Gastrocnemius medialis (tissue), 4 donors: ENCODE measurements at regions not wholly inside any gene's neighbourhood (a gene's known extent, or its start where the extent isn't known, plus 50 kb on each side); places are given as distances from the start of the nearest gene placed in this dataset.

Source experiments
- ATAC-seq, 2 donors: fragments of 150-250 bp; one replicate each; pipeline ENCODE4 v1.9.1; 2016
- DNase-seq, 2 donors: peaks; one replicate each; pipeline ENCODE4 v3.0.0-alpha.2; 2019
- H3K27ac ChIP-seq, 4 donors: fragments of 200-600 bp; sonication (generic); 1 replicate in 1 of 4; 2 replicates in 3 of 4; pipeline ENCODE4 v1.5.1; 2016 to 2018; ENCODE audit warnings: mild to moderate bottlenecking in 2 of 4, moderate library complexity in 1 of 4
- H3K27me3 ChIP-seq, 3 donors: fragments of 200-600 bp; sonication (generic) in 2 of 3; 1 replicate in 1 of 3; 2 replicates in 2 of 3; pipeline versions ENCODE4 v1.5.1 to v1.6.0; 2016 to 2019; ENCODE audit warnings: mild to moderate bottlenecking in 1 of 3, moderate library complexity in 1 of 3
- H3K36me3 ChIP-seq, 2 donors: fragments of 200-600 bp; sonication (generic) in 1 of 2; one replicate each; pipeline ENCODE4 v1.5.1; 2017 to 2018
- H3K4me1 ChIP-seq, 2 donors: fragments of 200-600 bp; sonication (generic) in 1 of 2; one replicate each; pipeline ENCODE4 v1.5.1; 2016 to 2017; ENCODE audit warnings: mild to moderate bottlenecking in 2 of 2
- H3K4me3 ChIP-seq, 4 donors: fragments of 200-600 bp; sonication (generic) in 3 of 4; 1 replicate in 1 of 4; 2 replicates in 3 of 4; pipeline ENCODE4 v1.5.1; 2016 to 2019; ENCODE audit warnings: mild to moderate bottlenecking in 2 of 4
- H3K9me3 ChIP-seq, 3 donors: fragments of 200-600 bp; sonication (generic) in 2 of 3; 1 replicate in 1 of 3; 2 replicates in 2 of 3; pipeline ENCODE4 v1.5.1; 2016 to 2019
- POLR2A ChIP-seq, 2 donors: fragments of 450-650 bp; IDR thresholded peaks; one replicate each; pipeline ENCODE4 v1.6.1; 2017; ENCODE audit warnings: antibody characterized with exemption in 2 of 2, mild to moderate bottlenecking in 2 of 2, moderate library complexity in 2 of 2
- in situ Hi-C, 4 donors: fragments of 200-750 bp; cut with MboI; loops; one replicate each; pipeline versions ENCODE4 v1.15.0 to v1.8.0; 2017; ENCODE audit warnings: low sequenced_read_pairs in 4 of 4
- intact Hi-C: fragments of 100-400 bp; cut with DNase I; formaldehyde crosslinking; loops from one replicate; pipeline ENCODE4 v1.15.1; 2023; ENCODE audit warnings: low total_unique reads
- TF ChIP-seq, protein P1 (sequence below), 5 experiments: fragments of 450-650 bp in 3 of 5; fragments of 200-600 bp in 2 of 5; sonication (generic) in 2 of 5; IDR thresholded peaks in 4 of 5; conservative IDR thresholded peaks in 1 of 5; 1 replicate in 4 of 5; 2 replicates in 1 of 5; pipeline ENCODE4 v1.5.1; 2016 to 2019; ENCODE audit warnings: antibody characterized with exemption in 5 of 5, mild to moderate bottlenecking in 3 of 5, moderate library complexity in 3 of 5

DNA sequence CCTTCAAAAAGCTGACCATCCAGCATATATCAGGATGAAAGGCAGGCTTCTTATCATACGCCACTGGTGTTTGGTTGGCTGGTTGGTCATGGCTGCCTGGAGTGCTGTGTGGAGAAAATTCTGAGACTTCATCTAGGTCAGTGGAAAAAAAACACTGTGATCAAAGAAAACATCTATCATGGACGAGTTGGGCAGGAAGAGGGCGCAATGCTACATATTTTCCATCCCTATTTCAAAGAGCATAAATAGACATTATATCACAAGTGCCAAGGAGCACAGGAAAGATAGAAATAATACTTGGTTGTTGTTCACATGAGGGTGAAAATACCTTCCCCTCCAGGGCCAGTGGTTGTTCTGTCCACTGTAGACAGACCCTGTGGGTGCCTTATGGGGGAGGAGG lies 128.4 kb upstream of the PLPP4 start:
- ATAC-seq (no peak), DNase-seq (no peak)
- H3K9me3 ChIP-seq = no peaks in the 10 kb centered on the region
- no peaks in the 10 kb centered on the region for H3K27me3 ChIP-seq
- TF ChIP-seq, protein P1, sequence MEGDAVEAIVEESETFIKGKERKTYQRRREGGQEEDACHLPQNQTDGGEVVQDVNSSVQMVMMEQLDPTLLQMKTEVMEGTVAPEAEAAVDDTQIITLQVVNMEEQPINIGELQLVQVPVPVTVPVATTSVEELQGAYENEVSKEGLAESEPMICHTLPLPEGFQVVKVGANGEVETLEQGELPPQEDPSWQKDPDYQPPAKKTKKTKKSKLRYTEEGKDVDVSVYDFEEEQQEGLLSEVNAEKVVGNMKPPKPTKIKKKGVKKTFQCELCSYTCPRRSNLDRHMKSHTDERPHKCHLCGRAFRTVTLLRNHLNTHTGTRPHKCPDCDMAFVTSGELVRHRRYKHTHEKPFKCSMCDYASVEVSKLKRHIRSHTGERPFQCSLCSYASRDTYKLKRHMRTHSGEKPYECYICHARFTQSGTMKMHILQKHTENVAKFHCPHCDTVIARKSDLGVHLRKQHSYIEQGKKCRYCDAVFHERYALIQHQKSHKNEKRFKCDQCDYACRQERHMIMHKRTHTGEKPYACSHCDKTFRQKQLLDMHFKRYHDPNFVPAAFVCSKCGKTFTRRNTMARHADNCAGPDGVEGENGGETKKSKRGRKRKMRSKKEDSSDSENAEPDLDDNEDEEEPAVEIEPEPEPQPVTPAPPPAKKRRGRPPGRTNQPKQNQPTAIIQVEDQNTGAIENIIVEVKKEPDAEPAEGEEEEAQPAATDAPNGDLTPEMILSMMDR (IDR thresholded peaks at IDR 0.05 in 4 of 5, conservative IDR thresholded peaks at IDR 0.05 in 1 of 5) = no peak
- TF ChIP-seq POLR2A (IDR thresholded peaks at IDR 0.05) = no peak
- in situ Hi-C loops (no loop called here), intact Hi-C loops (no loop called here)
- H3K36me3 ChIP-seq = no peaks in the 10 kb centered on the region
- no peaks in the 10 kb centered on the region for H3K4me1 ChIP-seq
- H3K27ac ChIP-seq = no peak overlapping the region
- H3K4me3 ChIP-seq = no peak overlapping the region

DNA sequence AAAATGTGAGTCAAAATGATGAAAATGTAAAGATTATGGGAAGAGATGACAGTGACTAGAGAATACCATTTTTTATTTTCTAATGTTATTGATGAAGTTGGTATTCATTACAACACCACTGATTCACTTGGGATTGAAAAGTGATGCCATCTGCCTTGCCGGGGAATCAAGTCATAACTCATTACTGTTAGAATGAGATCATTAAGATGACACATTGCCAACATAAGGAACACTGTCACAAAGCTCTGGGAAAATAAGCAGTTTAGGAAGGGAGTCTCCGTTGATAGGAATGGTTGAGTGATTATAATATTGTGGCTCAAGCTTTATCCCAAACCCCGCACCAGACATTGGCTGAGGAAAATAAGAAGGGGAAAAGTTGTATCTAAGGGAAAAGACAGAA lies 121.5 kb upstream of the PLPP4 start:
- intact Hi-C loops (no loop called here), in situ Hi-C loops (no loop called here)
- ATAC-seq (no peak), DNase-seq (no peak)
- Histone ChIP-seq H3K9me3 (no peaks in the 10 kb centered on the region), H3K27me3 (no peaks in the 10 kb centered on the region), H3K27ac (no peak overlapping the region), H3K4me3 (no peak overlapping the region), H3K36me3 (no peaks in the 10 kb centered on the region), H3K4me1 (no peaks in the 10 kb centered on the region)
- TF ChIP-seq, protein P1 (IDR thresholded peaks at IDR 0.05 in 4 of 5, conservative IDR thresholded peaks at IDR 0.05 in 1 of 5) = no peak
- no peak for TF ChIP-seq POLR2A (IDR thresholded peaks at IDR 0.05)

DNA sequence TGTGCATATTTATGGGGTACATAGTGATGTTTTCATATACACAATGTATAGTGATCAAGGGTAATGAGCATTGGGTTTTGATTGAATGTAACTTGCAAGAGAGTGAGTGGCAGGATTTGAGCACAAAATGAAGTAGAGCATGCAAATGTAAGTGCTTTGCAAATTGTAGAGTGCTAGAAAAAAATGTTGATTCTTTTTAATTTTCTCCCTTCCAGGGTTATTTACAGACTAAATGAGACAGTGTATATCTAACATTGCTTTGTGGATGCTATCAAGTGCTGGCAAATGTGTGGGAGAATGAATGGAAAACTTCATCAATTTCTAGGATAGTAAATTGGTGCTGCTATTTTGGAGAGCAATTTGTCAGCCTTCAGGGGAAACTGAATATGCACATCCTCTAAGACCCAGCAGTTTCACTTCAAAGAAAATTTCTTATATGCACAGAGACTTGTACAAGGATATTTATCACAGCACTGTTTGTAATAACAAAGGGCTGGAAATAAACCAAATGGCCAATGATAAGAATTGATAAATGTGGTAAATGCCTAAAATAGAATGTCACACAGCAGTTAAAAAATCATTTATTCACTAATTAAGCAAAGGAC lies 120.6 kb upstream of the PLPP4 start:
- in situ Hi-C loops (no loop called here), intact Hi-C loops (no loop called here)
- H3K27ac ChIP-seq = no peak overlapping the region
- TF ChIP-seq, protein P1 (IDR thresholded peaks at IDR 0.05 in 4 of 5, conservative IDR thresholded peaks at IDR 0.05 in 1 of 5) = no peak
- TF ChIP-seq POLR2A (IDR thresholded peaks at IDR 0.05) = no peak
- no peaks in the 10 kb centered on the region for H3K27me3 ChIP-seq
- DNase-seq (no peak), ATAC-seq (no peak)
- no peaks in the 10 kb centered on the region for H3K36me3 ChIP-seq
- no peaks in the 10 kb centered on the region for H3K4me1 ChIP-seq
- no peaks in the 10 kb centered on the region for H3K9me3 ChIP-seq
- no peak overlapping the region for H3K4me3 ChIP-seq

DNA sequence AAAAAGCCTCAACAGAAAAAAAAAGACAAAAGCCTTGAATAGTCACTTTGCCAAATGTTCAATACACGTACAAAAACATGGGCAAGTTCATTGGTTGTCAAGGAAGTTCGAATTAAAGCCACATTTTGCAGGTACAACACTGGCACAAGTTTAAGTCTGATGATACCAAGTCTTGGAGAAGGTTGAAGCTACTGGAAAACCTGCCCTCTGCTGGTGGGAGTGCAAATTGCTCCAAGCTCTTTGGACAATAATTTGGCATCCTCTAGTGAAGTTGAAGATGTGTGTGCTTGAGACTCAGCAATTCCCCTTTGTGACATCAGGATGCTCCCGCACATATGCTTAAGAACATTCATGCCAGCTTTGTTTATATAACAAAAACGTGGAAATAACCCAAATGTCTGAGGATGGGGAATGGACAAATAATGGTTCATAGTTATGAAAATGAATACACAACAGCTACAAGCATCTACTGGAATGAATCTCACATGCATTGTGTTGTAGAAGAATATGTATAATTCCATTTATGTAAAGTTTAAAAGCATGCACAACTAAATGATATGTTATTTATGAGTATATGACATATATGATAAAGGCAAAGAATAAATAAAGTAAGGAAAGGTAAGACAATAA lies 120.0 kb upstream of the PLPP4 start:
- Histone ChIP-seq H3K27me3 (no peaks in the 10 kb centered on the region), H3K9me3 (no peaks in the 10 kb centered on the region), H3K27ac (no peak overlapping the region), H3K4me3 (no peak overlapping the region), H3K4me1 (no peaks in the 10 kb centered on the region), H3K36me3 (no peaks in the 10 kb centered on the region)
- no peak for DNase-seq
- TF ChIP-seq, protein P1 (IDR thresholded peaks at IDR 0.05 in 4 of 5, conservative IDR thresholded peaks at IDR 0.05 in 1 of 5) = peak in 2 of 5 experiments; percentile 25 to 48
- no peak for TF ChIP-seq POLR2A (IDR thresholded peaks at IDR 0.05)
- in situ Hi-C loops (no loop called here), intact Hi-C loops (no loop called here)
- no peak for ATAC-seq
